B cell (primary cell): ENCODE measurements at regions not wholly inside any gene's neighbourhood (a gene's known extent, or its start where the extent isn't known, plus 50 kb on each side); places are given as distances from the start of the nearest gene placed in this dataset.

Experiments
- EZH2 ChIP-seq: IDR thresholded peaks from 2 replicates; pipeline ENCODE4 v1.6.1; 2012; ENCODE audit warnings: borderline replicate concordance, low read depth, mild to moderate bottlenecking, moderate library complexity, low read length; ENCODE audit not compliant: insufficient read depth, poor library complexity, severe bottlenecking
- TF ChIP-seq, protein P1 (sequence below): fragments of 200-600 bp; IDR thresholded peaks from one replicate; pipeline ENCODE4 v1.8.0; 2022; ENCODE audit warnings: antibody characterized with exemption, mild to moderate bottlenecking

DNA sequence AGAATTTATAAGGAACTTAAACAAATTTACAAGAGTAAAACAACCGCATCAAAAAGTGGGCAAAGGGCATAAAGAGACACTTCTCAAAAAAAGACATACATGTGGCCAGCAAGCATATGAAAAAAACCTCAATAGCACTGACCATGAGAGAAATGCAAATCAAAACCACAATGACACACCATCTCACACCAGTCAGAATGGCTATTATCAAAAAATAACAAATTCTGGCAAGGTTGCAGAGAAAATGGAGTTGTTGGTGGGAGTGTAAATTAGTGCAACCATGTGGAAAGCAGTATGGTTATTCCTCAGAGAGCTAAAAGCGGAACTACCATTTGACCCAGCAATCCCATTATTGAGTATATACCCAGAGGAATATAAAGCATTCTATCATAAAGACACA lies 866.8 kb upstream of the TENM4 start:
- TF ChIP-seq, protein P1, sequence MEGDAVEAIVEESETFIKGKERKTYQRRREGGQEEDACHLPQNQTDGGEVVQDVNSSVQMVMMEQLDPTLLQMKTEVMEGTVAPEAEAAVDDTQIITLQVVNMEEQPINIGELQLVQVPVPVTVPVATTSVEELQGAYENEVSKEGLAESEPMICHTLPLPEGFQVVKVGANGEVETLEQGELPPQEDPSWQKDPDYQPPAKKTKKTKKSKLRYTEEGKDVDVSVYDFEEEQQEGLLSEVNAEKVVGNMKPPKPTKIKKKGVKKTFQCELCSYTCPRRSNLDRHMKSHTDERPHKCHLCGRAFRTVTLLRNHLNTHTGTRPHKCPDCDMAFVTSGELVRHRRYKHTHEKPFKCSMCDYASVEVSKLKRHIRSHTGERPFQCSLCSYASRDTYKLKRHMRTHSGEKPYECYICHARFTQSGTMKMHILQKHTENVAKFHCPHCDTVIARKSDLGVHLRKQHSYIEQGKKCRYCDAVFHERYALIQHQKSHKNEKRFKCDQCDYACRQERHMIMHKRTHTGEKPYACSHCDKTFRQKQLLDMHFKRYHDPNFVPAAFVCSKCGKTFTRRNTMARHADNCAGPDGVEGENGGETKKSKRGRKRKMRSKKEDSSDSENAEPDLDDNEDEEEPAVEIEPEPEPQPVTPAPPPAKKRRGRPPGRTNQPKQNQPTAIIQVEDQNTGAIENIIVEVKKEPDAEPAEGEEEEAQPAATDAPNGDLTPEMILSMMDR = no peak
- TF ChIP-seq EZH2 = no peak
